ENCODE measurements at regions not wholly inside any gene's neighbourhood (a gene's known extent, or its start where the extent isn't known, plus 50 kb on each side); places are given as distances from the start of the nearest gene placed in this dataset.

DNA sequence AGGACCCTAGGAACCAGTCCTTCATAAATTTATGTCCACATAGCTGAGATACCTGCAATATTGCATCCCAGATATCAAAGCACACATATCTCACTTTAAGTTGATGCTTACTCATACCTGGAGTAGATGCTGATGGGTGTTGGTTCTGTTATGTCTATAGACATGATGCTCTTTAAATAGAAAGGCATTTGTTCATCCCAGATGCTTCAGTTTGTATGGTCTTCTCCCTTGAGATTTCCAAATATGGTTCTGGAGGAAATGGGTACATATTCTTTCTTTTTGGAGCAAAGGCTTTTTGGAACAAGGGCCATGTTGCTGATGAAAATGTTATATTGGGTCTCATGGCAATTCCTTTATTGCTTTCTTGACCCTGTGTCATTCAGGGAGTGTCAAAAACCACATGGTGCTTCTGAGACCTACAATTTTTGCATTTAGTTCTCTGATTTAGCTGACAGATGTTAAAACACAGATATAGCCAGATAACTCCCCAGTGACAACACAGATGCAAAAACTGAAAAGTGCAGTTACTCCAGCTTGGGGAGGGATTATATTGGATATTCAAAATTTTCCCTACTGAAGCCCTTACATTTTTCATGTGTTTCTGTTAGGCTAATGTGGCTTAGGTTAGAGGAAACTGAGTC lies 211.4 kb downstream of the KCNRG start:
- Histone ChIP-seq H3K4me3 (ENCODE audit: low read depth, low read length) (no peak overlapping the region), H3K4me1 (ENCODE audit: control insufficient read depth, insufficient read depth, low read length) (peaks cover 7% of the 10 kb centered on the region; the same call in 1 of the 2 replicates), H3K27ac (ENCODE audit: extremely low read depth, low read depth, low read length) (no peak overlapping the region), H3K9me3 (ENCODE audit: control insufficient read depth, insufficient read depth, low read depth, low read length) (no peaks in the 10 kb centered on the region), H3K36me3 (ENCODE audit: control insufficient read depth in 2 of 2, insufficient read depth in 1 of 2, low read length in 2 of 2) (no peaks in the 10 kb centered on the region)
- TF ChIP-seq ZNF423 (tag by site-specific recombination; IDR thresholded peaks at IDR 0.05) = no peak
- TF ChIP-seq ZNF529 (tag by site-specific recombination; IDR thresholded peaks at IDR 0.05; ENCODE audit: insufficient replicate concordance) = no peak
- no peak for TF ChIP-seq ZBTB49 (tag by site-specific recombination; IDR thresholded peaks at IDR 0.05; ENCODE audit: low read depth)
- TF ChIP-seq ZNF133 (tag by site-specific recombination; IDR thresholded peaks at IDR 0.05) = no peak
- TF ChIP-seq ZXDB (tag by site-specific recombination; IDR thresholded peaks at IDR 0.05) = no peak
- TF ChIP-seq, protein P1, sequence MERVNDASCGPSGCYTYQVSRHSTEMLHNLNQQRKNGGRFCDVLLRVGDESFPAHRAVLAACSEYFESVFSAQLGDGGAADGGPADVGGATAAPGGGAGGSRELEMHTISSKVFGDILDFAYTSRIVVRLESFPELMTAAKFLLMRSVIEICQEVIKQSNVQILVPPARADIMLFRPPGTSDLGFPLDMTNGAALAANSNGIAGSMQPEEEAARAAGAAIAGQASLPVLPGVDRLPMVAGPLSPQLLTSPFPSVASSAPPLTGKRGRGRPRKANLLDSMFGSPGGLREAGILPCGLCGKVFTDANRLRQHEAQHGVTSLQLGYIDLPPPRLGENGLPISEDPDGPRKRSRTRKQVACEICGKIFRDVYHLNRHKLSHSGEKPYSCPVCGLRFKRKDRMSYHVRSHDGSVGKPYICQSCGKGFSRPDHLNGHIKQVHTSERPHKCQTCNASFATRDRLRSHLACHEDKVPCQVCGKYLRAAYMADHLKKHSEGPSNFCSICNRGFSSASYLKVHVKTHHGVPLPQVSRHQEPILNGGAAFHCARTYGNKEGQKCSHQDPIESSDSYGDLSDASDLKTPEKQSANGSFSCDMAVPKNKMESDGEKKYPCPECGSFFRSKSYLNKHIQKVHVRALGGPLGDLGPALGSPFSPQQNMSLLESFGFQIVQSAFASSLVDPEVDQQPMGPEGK (tag by site-specific recombination; IDR thresholded peaks at IDR 0.05) = no peak
- TF ChIP-seq ZSCAN23 (tag by site-specific recombination; IDR thresholded peaks at IDR 0.05) = no peak
- TF ChIP-seq PRDM1 (tag by site-specific recombination; IDR thresholded peaks at IDR 0.05) = no peak
- POLR2A ChIA-PET = no interaction called here
- CTCF ChIA-PET = interaction anchor here (0.6 kb wide), 1 partner anchor 1175 kb away, joined by 3 read pairs; no protein-coding TSS in a partner anchor

GRCh38 chr13:50227361-50227760 lies 212.1 kb downstream of the KCNRG start:
- H3K4me3 ChIP-seq (ENCODE audit: low read depth, low read length) = no peak overlapping the region
- no peak overlapping the region for H3K27ac ChIP-seq (ENCODE audit: extremely low read depth, low read depth, low read length)
- TF ChIP-seq, protein P2, sequence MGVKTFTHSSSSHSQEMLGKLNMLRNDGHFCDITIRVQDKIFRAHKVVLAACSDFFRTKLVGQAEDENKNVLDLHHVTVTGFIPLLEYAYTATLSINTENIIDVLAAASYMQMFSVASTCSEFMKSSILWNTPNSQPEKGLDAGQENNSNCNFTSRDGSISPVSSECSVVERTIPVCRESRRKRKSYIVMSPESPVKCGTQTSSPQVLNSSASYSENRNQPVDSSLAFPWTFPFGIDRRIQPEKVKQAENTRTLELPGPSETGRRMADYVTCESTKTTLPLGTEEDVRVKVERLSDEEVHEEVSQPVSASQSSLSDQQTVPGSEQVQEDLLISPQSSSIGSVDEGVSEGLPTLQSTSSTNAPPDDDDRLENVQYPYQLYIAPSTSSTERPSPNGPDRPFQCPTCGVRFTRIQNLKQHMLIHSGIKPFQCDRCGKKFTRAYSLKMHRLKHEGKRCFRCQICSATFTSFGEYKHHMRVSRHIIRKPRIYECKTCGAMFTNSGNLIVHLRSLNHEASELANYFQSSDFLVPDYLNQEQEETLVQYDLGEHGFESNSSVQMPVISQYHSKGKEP (tag by site-specific recombination; IDR thresholded peaks at IDR 0.05) = no peak
- POLR2A ChIA-PET = no interaction called here
- no peaks in the 10 kb centered on the region for H3K36me3 ChIP-seq (ENCODE audit: control insufficient read depth in 2 of 2, insufficient read depth in 1 of 2, low read length in 2 of 2)
- peaks cover 6% of the 10 kb centered on the region; the same call in 1 of the 2 replicates for H3K4me1 ChIP-seq (ENCODE audit: control insufficient read depth, insufficient read depth, low read length)
- CTCF ChIA-PET = no interaction called here
- no peaks in the 10 kb centered on the region for H3K9me3 ChIP-seq (ENCODE audit: control insufficient read depth, insufficient read depth, low read depth, low read length)

DNA sequence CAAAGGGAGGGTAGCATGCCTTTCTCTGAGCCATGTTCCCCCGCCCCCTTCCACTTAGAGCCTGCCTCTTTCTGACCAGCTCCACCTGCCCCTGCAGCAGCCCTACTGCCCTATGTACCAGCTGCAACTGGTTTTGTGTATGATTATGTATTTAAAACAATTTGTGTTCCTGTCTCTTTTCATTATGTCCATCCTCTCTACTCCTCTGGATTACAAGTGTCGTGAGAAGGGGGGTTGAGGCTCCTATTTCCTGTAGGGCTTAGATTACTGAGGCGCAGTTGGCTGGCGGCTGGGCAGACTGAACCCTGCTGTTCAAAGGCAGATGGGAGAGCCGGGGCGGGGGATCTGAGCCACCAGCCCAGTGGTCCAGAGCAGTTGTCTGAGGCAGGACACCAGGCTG lies 213.3 kb downstream of the KCNRG start:
- no peaks in the 10 kb centered on the region for H3K9me3 ChIP-seq (ENCODE audit: control insufficient read depth, insufficient read depth, low read depth, low read length)
- no peak overlapping the region for H3K27ac ChIP-seq (ENCODE audit: extremely low read depth, low read depth, low read length)
- CTCF ChIA-PET = no interaction called here
- peaks cover 3% of the 10 kb centered on the region; the same call in 1 of the 2 replicates for H3K4me1 ChIP-seq (ENCODE audit: control insufficient read depth, insufficient read depth, low read length)
- TF ChIP-seq KLF10 (tag by site-specific recombination; IDR thresholded peaks at IDR 0.05) (no peak), YY1 (tag by site-specific recombination; IDR thresholded peaks at IDR 0.05) (no peak), ZNF24 (tag by site-specific recombination; IDR thresholded peaks at IDR 0.05) (no peak), ZNF23 (tag by site-specific recombination; IDR thresholded peaks at IDR 0.05; ENCODE audit: borderline replicate concordance) (no peak)
- H3K4me3 ChIP-seq (ENCODE audit: low read depth, low read length) = no peak overlapping the region
- no peaks in the 10 kb centered on the region for H3K36me3 ChIP-seq (ENCODE audit: control insufficient read depth in 2 of 2, insufficient read depth in 1 of 2, low read length in 2 of 2)
- POLR2A ChIA-PET = no interaction called here

Data from HEK293 (cell line).